ENCODE measurements at regions not wholly inside any gene's neighbourhood (a gene's known extent, or its start where the extent isn't known, plus 50 kb on each side); places are given as distances from the start of the nearest gene placed in this dataset.

DNA sequence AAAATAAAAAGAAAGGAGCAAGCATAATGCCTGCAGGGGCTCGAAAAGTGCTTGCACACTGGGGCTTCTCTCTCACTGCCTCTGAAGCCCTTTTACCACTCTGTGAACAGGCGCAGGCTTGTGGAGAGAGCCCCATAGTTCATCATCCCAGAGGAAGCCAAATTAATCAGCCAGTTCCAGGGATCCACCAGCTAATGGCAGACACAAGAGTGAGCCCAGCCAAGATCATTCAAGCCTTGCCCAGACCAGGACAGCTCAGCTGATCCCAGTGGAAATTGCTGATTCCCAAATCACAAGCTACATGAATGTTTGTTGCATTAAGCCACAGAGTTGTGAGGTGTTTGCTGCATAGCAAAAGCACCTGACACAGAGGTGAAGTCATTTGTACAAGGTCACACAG lies 135.3 kb downstream of the CHST1 start:
- TF ChIP-seq HNF4A (conservative IDR thresholded peaks at IDR 0.05) (no peak), TAF1 (conservative IDR thresholded peaks at IDR 0.05) (no peak), YY1 (IDR thresholded peaks at IDR 0.05) (no peak), FOXA1 (IDR thresholded peaks at IDR 0.05) (no peak), NR2F2 (IDR thresholded peaks at IDR 0.05) (no peak), HNF4G (IDR thresholded peaks at IDR 0.05) (no peak), CTCF (IDR thresholded peaks at IDR 0.05; ENCODE audit: low read depth, low read length, missing input control) (no peak), FOXA2 (IDR thresholded peaks at IDR 0.05) (no peak), JUND (IDR thresholded peaks at IDR 0.05) (no peak), REST (IDR thresholded peaks at IDR 0.05) (no peak), RAD21 (IDR thresholded peaks at IDR 0.05) (no peak), EGR1 (IDR thresholded peaks at IDR 0.05; ENCODE audit: low read depth in 2 of 2) (no peak), ZBTB33 (IDR thresholded peaks at IDR 0.05) (no peak)
- TF ChIP-seq, protein P1, sequence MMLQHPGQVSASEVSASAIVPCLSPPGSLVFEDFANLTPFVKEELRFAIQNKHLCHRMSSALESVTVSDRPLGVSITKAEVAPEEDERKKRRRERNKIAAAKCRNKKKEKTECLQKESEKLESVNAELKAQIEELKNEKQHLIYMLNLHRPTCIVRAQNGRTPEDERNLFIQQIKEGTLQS (IDR thresholded peaks at IDR 0.05): no peak
- TF ChIP-seq, protein P2, sequence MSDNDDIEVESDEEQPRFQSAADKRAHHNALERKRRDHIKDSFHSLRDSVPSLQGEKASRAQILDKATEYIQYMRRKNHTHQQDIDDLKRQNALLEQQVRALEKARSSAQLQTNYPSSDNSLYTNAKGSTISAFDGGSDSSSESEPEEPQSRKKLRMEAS (IDR thresholded peaks at IDR 0.05): no peak
- peaks cover 0 to 5% (median 0%) of the 10 kb centered on the region in 4 donors for H3K4me1 ChIP-seq (ENCODE audit: control insufficient read depth in 4 of 4, insufficient read depth in 4 of 4, low read length in 3 of 4)
- no peak overlapping the region for H3K4me3 ChIP-seq (ENCODE audit: low read depth in 1 of 3, low read length in 3 of 3)
- no peaks in the 10 kb centered on the region for H3K9me3 ChIP-seq (ENCODE audit: control insufficient read depth in 4 of 4, low read length in 3 of 4)
- H3K27me3 ChIP-seq (ENCODE audit: control insufficient read depth in 4 of 4, insufficient read depth in 4 of 4, low read length in 3 of 4): no peaks in the 10 kb centered on the region
- H3K36me3 ChIP-seq (ENCODE audit: control insufficient read depth in 4 of 4, insufficient read depth in 3 of 4, low read depth in 1 of 4, low read length in 3 of 4): no peaks in the 10 kb centered on the region
- H3K9ac ChIP-seq (ENCODE audit: low read depth in 1 of 2, low read length in 2 of 2): no peak overlapping the region
- no peak overlapping the region for H3K27ac ChIP-seq (ENCODE audit: low read depth in 1 of 2, low read length in 2 of 2)
- 92% methylated on average over 2 of the region's 2 CpGs for WGBS
- no peak for DNase-seq (ENCODE audit: low spot score)

DNA sequence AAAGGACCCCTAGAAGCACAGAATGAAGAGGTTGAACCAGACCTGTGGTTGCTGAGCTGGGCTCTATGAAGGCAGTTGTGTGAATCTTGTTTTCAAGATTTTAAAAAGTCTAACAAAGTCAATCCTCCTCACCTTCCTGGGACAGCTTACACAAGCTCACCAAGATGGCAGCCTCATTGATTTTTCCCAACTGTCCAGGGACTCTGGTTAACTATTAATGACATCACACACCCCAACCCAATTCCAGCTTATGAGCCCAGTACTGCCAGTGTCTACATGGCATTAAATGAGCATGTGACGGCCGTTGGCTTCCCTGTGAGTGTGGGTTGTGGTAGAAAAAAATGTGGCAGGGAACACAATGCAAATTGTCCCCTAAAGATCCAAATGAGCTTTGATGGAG lies 137.0 kb downstream of the CHST1 start:
- 35% methylated on average over 2 of the region's 2 CpGs for WGBS
- TF ChIP-seq SP1 (IDR thresholded peaks at IDR 0.05) (no peak), FOXA1 (IDR thresholded peaks at IDR 0.05) (peak; percentile 13), HNF4A (conservative IDR thresholded peaks at IDR 0.05) (peak in 1 of 2 donors; percentile 9), JUND (IDR thresholded peaks at IDR 0.05) (peak in 1 of 2 donors; percentile 42), HNF4G (IDR thresholded peaks at IDR 0.05) (no peak), RXRA (IDR thresholded peaks at IDR 0.05) (peak in 1 of 2 donors; percentile 29), YY1 (IDR thresholded peaks at IDR 0.05) (peak; percentile 93)
- TF ChIP-seq, protein P2 (IDR thresholded peaks at IDR 0.05): peak; percentile 19
- no peaks in the 10 kb centered on the region for H3K27me3 ChIP-seq (ENCODE audit: control insufficient read depth in 4 of 4, insufficient read depth in 4 of 4, low read length in 3 of 4)

More for the DNA sequence above, 137.0 kb downstream of the CHST1 start:
- H3K9ac ChIP-seq (ENCODE audit: low read depth in 1 of 2, low read length in 2 of 2): no peak overlapping the region
- no peak overlapping the region for H3K4me3 ChIP-seq (ENCODE audit: low read depth in 1 of 3, low read length in 3 of 3)
- DNase-seq (ENCODE audit: low spot score): no peak
- no peaks in the 10 kb centered on the region for H3K9me3 ChIP-seq (ENCODE audit: control insufficient read depth in 4 of 4, low read length in 3 of 4)
- H3K4me1 ChIP-seq (ENCODE audit: control insufficient read depth in 4 of 4, insufficient read depth in 4 of 4, low read length in 3 of 4): peaks cover 0 to 5% (median 0%) of the 10 kb centered on the region in 4 donors
- H3K36me3 ChIP-seq (ENCODE audit: control insufficient read depth in 4 of 4, insufficient read depth in 3 of 4, low read depth in 1 of 4, low read length in 3 of 4): no peaks in the 10 kb centered on the region
- H3K27ac ChIP-seq (ENCODE audit: low read depth in 1 of 2, low read length in 2 of 2): no peak overlapping the region

Measured in liver (tissue), 8 donors.